HCT116 (cell line): ENCODE measurements at regions not wholly inside any gene's neighbourhood (a gene's known extent, or its start where the extent isn't known, plus 50 kb on each side); places are given as distances from the start of the nearest gene placed in this dataset.

ENCODE experiments used
- ATAC-seq: fragments of 200-7000 bp; cut with Tn5 transposase; 2 replicates; pipeline ENCODE4 v1.9.1; 2020; ENCODE audit warnings: mild to moderate bottlenecking, moderate library complexity
- BruUV-seq: library from RNA; stranded (reverse); fragments of 400-500 nt; replicated peaks from 2 replicates; lab custom pipeline; 2021; lab: Mats Ljungman, UMichigan
- CTCF ChIA-PET: fragments of 300-600 bp; sonication (Branson Sonifier 250); formaldehyde crosslinking; loops from one replicate; lab custom pipeline; 2021; ENCODE audit warnings: antibody characterized with exemption; lab: Charles Lee
- POLR2A ChIA-PET: fragments of 300-600, 350-600 bp; sonication (Branson Sonifier 250); formaldehyde crosslinking; loops from one replicate; lab custom pipeline; 2021; ENCODE audit warnings: antibody characterized with exemption; lab: Charles Lee
- RAD21 ChIA-PET, 2 experiments: fragments of 300-600 bp; sonication (Branson Sonifier 250); formaldehyde crosslinking; loops; one replicate each; lab custom pipeline; 2023; ENCODE audit warnings: low total read pairs in 2 of 2; ENCODE audit not compliant: uncharacterized antibody in 2 of 2, unreplicated experiment in 2 of 2, low non-redundant PET in 1 of 2; lab: Charles Lee
- DNase-seq: peaks from one replicate; pipeline ENCODE4 v3.0.0-alpha.2; 2010; ENCODE audit warnings: low read depth, low spot score
- H2AFZ ChIP-seq: fragments of 200-600 bp; shearing (Covaris generic), sonication (generic); 2 replicates; pipeline ENCODE4 v1.6.1; 2017; ENCODE audit warnings: low read depth, mixed run types, mixed read lengths, antibody characterized with exemption, low read length; ENCODE audit not compliant: poor library complexity, severe bottlenecking
- H3K27ac ChIP-seq: 2 replicates; pipeline ENCODE4 v1.5.1; 2012; ENCODE audit warnings: low read depth, low read length
- H3K27me3 ChIP-seq: fragments of 200-600 bp; sonication (generic); 2 replicates; pipeline ENCODE4 v1.6.1; 2016; ENCODE audit warnings: mixed run types, low read length, mixed read lengths; ENCODE audit not compliant: insufficient read depth
- H3K36me3 ChIP-seq, 2 experiments: fragments of 200-500 bp in 1 of 2; fragments of 200-600 bp in 1 of 2; sonication (Bioruptor generic) in 1 of 2; sonication (generic) in 1 of 2; 2 replicates each; pipeline versions ENCODE4 v1.5.1 to v1.6.1; 2014 to 2016; ENCODE audit warnings: low read length in 2 of 2, inconsistent platforms in 1 of 2, mixed read lengths in 1 of 2, mixed run types in 1 of 2; ENCODE audit not compliant: insufficient read depth in 2 of 2, control insufficient read depth in 1 of 2
- H3K4me1 ChIP-seq, 2 experiments: fragments of 200-600 bp in 1 of 2; sonication (generic) in 1 of 2; 2 replicates each; pipeline versions ENCODE4 v1.5.1 to v1.6.1; 2012 to 2017; ENCODE audit warnings: low read length in 2 of 2, inconsistent platforms in 1 of 2, mild to moderate bottlenecking in 1 of 2, mixed read lengths in 1 of 2, mixed run types in 1 of 2, moderate library complexity in 1 of 2; ENCODE audit not compliant: insufficient read depth in 2 of 2, control insufficient read depth in 1 of 2
- H3K4me2 ChIP-seq: fragments of 200-600 bp; sonication (generic); 2 replicates; pipeline ENCODE4 v1.6.1; 2017; ENCODE audit warnings: mixed run types, low read length, mixed read lengths
- H3K4me3 ChIP-seq, 2 experiments: fragments of 200-600 bp in 1 of 2; sonication (generic) in 1 of 2; replicated peaks in 1 of 2; 2 replicates each; pipeline ENCODE4 v1.5.1; 2011 to 2016; ENCODE audit warnings: low read length in 2 of 2, control low read depth in 1 of 2, low read depth in 1 of 2, mild to moderate bottlenecking in 1 of 2, mixed read lengths in 1 of 2, mixed run types in 1 of 2
- H3K79me2 ChIP-seq: fragments of 200-600 bp; sonication (generic); 2 replicates; pipeline ENCODE4 v1.6.1; 2017; ENCODE audit warnings: mild to moderate bottlenecking, mixed run types, low read length, moderate library complexity, mixed read lengths; ENCODE audit not compliant: insufficient read depth
- H3K9ac ChIP-seq: fragments of 200-600 bp; sonication (generic); 2 replicates; pipeline ENCODE4 v1.6.1; 2016; ENCODE audit warnings: low read length, mixed read lengths
- H3K9me2 ChIP-seq: fragments of 200-600 bp; sonication (generic), shearing (Covaris generic); 2 replicates; pipeline ENCODE4 v1.6.1; 2017; ENCODE audit warnings: mixed run types, mild to moderate bottlenecking, moderate library complexity; ENCODE audit not compliant: insufficient read depth
- H3K9me3 ChIP-seq, 2 experiments: fragments of 200-500 bp in 1 of 2; fragments of 200-600 bp in 1 of 2; sonication (Bioruptor generic) in 1 of 2; sonication (generic) in 1 of 2; 2 replicates each; pipeline ENCODE4 v1.6.1; 2014 to 2017; ENCODE audit warnings: low read length in 2 of 2, mixed read lengths in 2 of 2, inconsistent platforms in 1 of 2, low read depth in 1 of 2, mild to moderate bottlenecking in 1 of 2, mixed run types in 1 of 2, moderate library complexity in 1 of 2; ENCODE audit not compliant: control insufficient read depth in 1 of 2, insufficient read depth in 1 of 2
- H4K20me1 ChIP-seq: fragments of 200-600 bp; sonication (generic), shearing (Covaris generic); 2 replicates; pipeline ENCODE4 v1.6.1; 2017; ENCODE audit warnings: mixed run types, mild to moderate bottlenecking, moderate library complexity; ENCODE audit not compliant: insufficient read depth
- ATF3 ChIP-seq: IDR thresholded peaks from 2 replicates; pipeline ENCODE4 v1.6.1; 2012
- CBX3 ChIP-seq: IDR thresholded peaks from 2 replicates; pipeline ENCODE4 v1.6.1; 2012; ENCODE audit warnings: low read depth
- CEBPB ChIP-seq: IDR thresholded peaks from 2 replicates; pipeline ENCODE4 v1.6.1; 2012; ENCODE audit warnings: low read depth
- CTCF ChIP-seq, 3 experiments: fragments of 200-600 bp in 1 of 3; sonication (generic) in 1 of 3; IDR thresholded peaks in 2 of 3; conservative IDR thresholded peaks in 1 of 3; 2 replicates each; pipeline ENCODE4 v1.5.1; 2012 to 2017; ENCODE audit warnings: low read depth in 2 of 3, low read length in 2 of 3, antibody characterized with exemption in 1 of 3, borderline replicate concordance in 1 of 3, control low read depth in 1 of 3, mild to moderate bottlenecking in 1 of 3, mixed read lengths in 1 of 3, mixed run types in 1 of 3, moderate library complexity in 1 of 3; ENCODE audit not compliant: insufficient read depth in 1 of 3
- EGR1 ChIP-seq: IDR thresholded peaks from 2 replicates; pipeline ENCODE4 v1.6.1; 2012; ENCODE audit warnings: low read depth
- ELF1 ChIP-seq: IDR thresholded peaks from 2 replicates; pipeline ENCODE4 v1.6.1; 2012; ENCODE audit warnings: low read depth, borderline replicate concordance
- EZH2phosphoT487 ChIP-seq: fragments of 200-600 bp; IDR thresholded peaks from 2 replicates; pipeline ENCODE4 v1.6.1; 2018; ENCODE audit warnings: antibody characterized with exemption, borderline replicate concordance
- MAX ChIP-seq: IDR thresholded peaks from 2 replicates; pipeline ENCODE4 v1.6.1; 2012
- RAD21 ChIP-seq: IDR thresholded peaks from 2 replicates; pipeline ENCODE4 v1.6.1; 2012; ENCODE audit warnings: low read depth, mild to moderate bottlenecking
- SP1 ChIP-seq: IDR thresholded peaks from 2 replicates; pipeline ENCODE4 v1.6.1; 2012; ENCODE audit warnings: low read depth
- TCF7L2 ChIP-seq: IDR thresholded peaks from 2 replicates; pipeline ENCODE4 v1.7.0; 2011; ENCODE audit warnings: borderline replicate concordance, inconsistent platforms; ENCODE audit not compliant: insufficient read depth, insufficient read length; ENCODE audit errors: extremely low read depth
- ZFX ChIP-seq: fragments of 450-650 bp; IDR thresholded peaks from 2 replicates; pipeline ENCODE4 v1.6.1; 2017
- ZNF274 ChIP-seq: fragments of 200-500 bp; sonication (Bioruptor generic); IDR thresholded peaks from 2 replicates; pipeline ENCODE4 v1.6.1; 2014; ENCODE audit warnings: mild to moderate bottlenecking, low read depth, low read length, inconsistent platforms
- intact Hi-C: fragments of 100-400 bp; cut with micrococcal nuclease; formaldehyde crosslinking; loops from 2 replicates; pipeline ENCODE4 v1.10.0; 2022

- no peaks in the 10 kb centered on the region for H4K20me1 ChIP-seq
- no peak overlapping the region for H3K4me3 ChIP-seq
- ATAC-seq, result no peak
- H2AFZ ChIP-seq, result no peak overlapping the region
- no TSS peak for BruUV-seq
- no peak overlapping the region for H3K27ac ChIP-seq
- POLR2A ChIA-PET, result no interaction called here
- H3K4me2 ChIP-seq, result no peak overlapping the region
- no peaks in the 10 kb centered on the region for H3K79me2 ChIP-seq
- TF ChIP-seq ZNF274 (no peak), ZFX (no peak), ATF3 (no peak), MAX (no peak), CEBPB (no peak), CBX3 (no peak), TCF7L2 (no peak)
- TF ChIP-seq, all 23 proteins: peak for 0
- Histone ChIP-seq H3K4me1 (no peaks in the 10 kb centered on the region), H3K36me3 (no peaks in the 10 kb centered on the region), H3K9me2 (no peaks in the 10 kb centered on the region), H3K9me3 (no peaks in the 10 kb centered on the region), H3K27me3 (no peaks in the 10 kb centered on the region; the same call in 1 of the 2 replicates), H3K9ac (no peak overlapping the region)
- CTCF ChIA-PET, result no interaction called here
- DNase-seq, result no peak
- intact Hi-C loops, result no loop called here
- RAD21 ChIA-PET, result no interaction called here
Observed at GRCh38 chr6:86010915-86011786, 368.5 kb upstream of the SYNCRIP start.

- ChIA-PET RAD21 (no interaction called here), CTCF (no interaction called here)
Observed at GRCh38 chr6:85997206-85997605, 354.5 kb upstream of the SYNCRIP start.

More at GRCh38 chr6:85997206-85997605, 354.5 kb upstream of the SYNCRIP start:
- no peaks in the 10 kb centered on the region for H3K4me1 ChIP-seq
- TF ChIP-seq CTCF (IDR thresholded peaks at IDR 0.05 in 2 of 3, conservative IDR thresholded peaks at IDR 0.05 in 1 of 3; ENCODE audit: borderline replicate concordance in 1 of 3, insufficient read depth in 1 of 3, low read depth in 2 of 3, low read length in 2 of 3) (no peak), RAD21 (no peak), EZH2phosphoT487 (no peak), EGR1 (no peak), SP1 (no peak), ATF3 (no peak), CEBPB (no peak), ELF1 (no peak)
- H3K9ac ChIP-seq, result no peak overlapping the region
- POLR2A ChIA-PET, result no interaction called here
- no peaks in the 10 kb centered on the region for H3K36me3 ChIP-seq
- no peak overlapping the region for H3K27ac ChIP-seq
- no peaks in the 10 kb centered on the region for H3K9me2 ChIP-seq
- ATAC-seq (no peak), DNase-seq (no peak)
- no peaks in the 10 kb centered on the region for H3K27me3 ChIP-seq
- no peaks in the 10 kb centered on the region for H3K79me2 ChIP-seq
- intact Hi-C loops, result no loop called here
- no peaks in the 10 kb centered on the region for H3K9me3 ChIP-seq
- H3K4me3 ChIP-seq, result no peak overlapping the region
- H3K4me2 ChIP-seq, result no peak overlapping the region
- no peaks in the 10 kb centered on the region for H4K20me1 ChIP-seq
- H2AFZ ChIP-seq, result no peak overlapping the region
- BruUV-seq, result no TSS peak
